H1 (cell line): ENCODE measurements at regions not wholly inside any gene's neighbourhood (a gene's known extent, or its start where the extent isn't known, plus 50 kb on each side); places are given as distances from the start of the nearest gene placed in this dataset.

Experiments used
- BRCA1 ChIP-seq: IDR thresholded peaks from 2 replicates; pipeline ENCODE4 v1.6.1; 2012; ENCODE audit warnings: low read depth, low read length, improper control_type of control experiment
- FOSL1 ChIP-seq: IDR thresholded peaks from 2 replicates; pipeline ENCODE4 v1.6.1; 2011; ENCODE audit warnings: mild to moderate bottlenecking, low read depth, low read length, moderate library complexity; ENCODE audit not compliant: insufficient read depth
- RBBP5 ChIP-seq: IDR thresholded peaks from 2 replicates; pipeline ENCODE4 v1.7.1; 2012; ENCODE audit warnings: low read depth, mild to moderate bottlenecking, inconsistent platforms, low read length, moderate library complexity, borderline replicate concordance
- SIX5 ChIP-seq: IDR thresholded peaks from 2 replicates; pipeline ENCODE4 v1.6.1; 2011; ENCODE audit warnings: mild to moderate bottlenecking, low read depth, low read length
- SUZ12 ChIP-seq: fragments of 200-600 bp; sonication (generic); IDR thresholded peaks from 2 replicates; pipeline ENCODE4 v1.6.1; 2012; ENCODE audit warnings: mild to moderate bottlenecking, inconsistent platforms, low read length, moderate library complexity, mixed read lengths

DNA sequence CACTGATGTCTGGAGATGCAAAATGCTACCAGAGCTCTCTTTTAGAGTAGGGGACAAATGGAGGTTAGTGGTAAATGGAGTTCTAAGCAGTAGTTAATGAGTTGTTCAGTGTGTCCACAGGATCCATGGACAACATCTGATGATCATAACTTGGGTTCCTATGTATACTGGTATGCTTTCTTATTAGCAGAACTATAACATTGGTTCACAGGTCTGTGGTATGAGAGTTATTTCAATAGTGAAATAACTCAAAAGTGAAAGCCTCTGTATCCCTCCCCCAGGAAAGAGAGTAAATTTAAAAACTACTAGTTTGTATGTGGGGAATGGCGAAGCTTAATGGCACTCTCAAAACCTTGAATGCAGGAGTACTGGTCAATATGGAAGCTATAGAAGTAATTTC lies 363.5 kb upstream of the EMCN start (continued):
- TF ChIP-seq BRCA1 (no peak), FOSL1 (no peak), RBBP5 (no peak), SUZ12 (no peak), SIX5 (no peak)
